MCF 10A (cell line): ENCODE measurements at regions not wholly inside any gene's neighbourhood (a gene's known extent, or its start where the extent isn't known, plus 50 kb on each side); places are given as distances from the start of the nearest gene placed in this dataset.
"Not testable (repeated sequence)": the region's sequence is repeated elsewhere in the genome, so short reads cannot be mapped to it uniquely, and the experiment has no call there.

Experiments
- BruUV-seq: library from RNA; stranded (reverse); fragments of 400-500 nt; replicated peaks from 2 replicates; lab custom pipeline; 2021; lab: Mats Ljungman, UMichigan
- CTCF ChIA-PET: fragments of 300-600 bp; sonication (Branson Sonifier 250); formaldehyde crosslinking; extraction: SDS; loops from one replicate; lab custom pipeline; 2021; ENCODE audit warnings: antibody characterized with exemption, inconsistent platforms; lab: Yijun Ruan, JAX
- POLR2A ChIA-PET: fragments of 300-600, 350-650 bp; sonication (Branson Sonifier 250); formaldehyde crosslinking; extraction: SDS; loops from one replicate; lab custom pipeline; 2020; ENCODE audit warnings: antibody characterized with exemption, inconsistent platforms; lab: Yijun Ruan, JAX
- DNase-seq: peaks from one replicate; pipeline ENCODE4 v3.0.0-alpha.2; 2018; ENCODE audit not compliant: unreplicated experiment
- H3K27ac Mint-ChIP-seq: one replicate; pipeline ENCODE4 v1.8.0; 2022; ENCODE audit warnings: mild to moderate bottlenecking, low read depth, mixed read lengths; ENCODE audit not compliant: unreplicated experiment
- H3K27me3 Mint-ChIP-seq: one replicate; pipeline ENCODE4 v1.8.0; 2022; ENCODE audit warnings: mixed read lengths; ENCODE audit not compliant: insufficient read depth, unreplicated experiment
- H3K36me3 Mint-ChIP-seq: one replicate; pipeline ENCODE4 v1.8.0; 2022; ENCODE audit warnings: mild to moderate bottlenecking, moderate library complexity, mixed read lengths; ENCODE audit not compliant: insufficient read depth, unreplicated experiment
- H3K4me1 Mint-ChIP-seq: one replicate; pipeline ENCODE4 v1.8.0; 2022; ENCODE audit warnings: mixed read lengths; ENCODE audit not compliant: insufficient read depth, unreplicated experiment
- H3K4me3 Mint-ChIP-seq: one replicate; pipeline ENCODE4 v1.8.0; 2022; ENCODE audit warnings: mild to moderate bottlenecking, moderate library complexity, mixed read lengths; ENCODE audit not compliant: unreplicated experiment
- H3K9me3 Mint-ChIP-seq: one replicate; pipeline ENCODE4 v1.8.0; 2022; ENCODE audit warnings: mixed read lengths; ENCODE audit not compliant: unreplicated experiment
- CTCF ChIP-seq: fragments of 200-600 bp; IDR thresholded peaks from one replicate; pipeline ENCODE4 v1.8.0; 2022; ENCODE audit warnings: antibody characterized with exemption, mild to moderate bottlenecking; ENCODE audit not compliant: unreplicated experiment
- intact Hi-C: fragments of 100-400 bp; cut with micrococcal nuclease; formaldehyde crosslinking; loops from 2 replicates; pipeline ENCODE4 v1.14.1; 2022

- CTCF ChIA-PET = interaction anchor here (0.5 kb wide), 1 partner anchor 166 kb away, joined by 3 read pairs; no protein-coding TSS in a partner anchor
- H3K4me1 Mint-ChIP-seq = no peaks in the 10 kb centered on the region
- TF ChIP-seq CTCF = no peak
- POLR2A ChIA-PET = no interaction called here
- intact Hi-C loops = no loop called here
- no peaks in the 10 kb centered on the region for H3K36me3 Mint-ChIP-seq
- H3K4me3 Mint-ChIP-seq = no peak overlapping the region
- H3K9me3 Mint-ChIP-seq = no peaks in the 10 kb centered on the region
- H3K27me3 Mint-ChIP-seq = no peaks in the 10 kb centered on the region
- BruUV-seq = no TSS peak
- DNase-seq = no peak
- H3K27ac Mint-ChIP-seq = no peak overlapping the region
These were observed 935.9 kb downstream of the C4orf33 start for GRCh38 chr4:130031858-130032257.

GRCh38 chr4:130033657-130034056 lies 937.7 kb downstream of the C4orf33 start:
- CTCF ChIA-PET, POLR2A ChIA-PET, H3K4me3 Mint-ChIP-seq, BruUV-seq, H3K9me3 Mint-ChIP-seq, H3K36me3 Mint-ChIP-seq, H3K4me1 Mint-ChIP-seq, intact Hi-C loops, H3K27ac Mint-ChIP-seq, H3K27me3 Mint-ChIP-seq, DNase-seq: not testable (repeated sequence)

DNA sequence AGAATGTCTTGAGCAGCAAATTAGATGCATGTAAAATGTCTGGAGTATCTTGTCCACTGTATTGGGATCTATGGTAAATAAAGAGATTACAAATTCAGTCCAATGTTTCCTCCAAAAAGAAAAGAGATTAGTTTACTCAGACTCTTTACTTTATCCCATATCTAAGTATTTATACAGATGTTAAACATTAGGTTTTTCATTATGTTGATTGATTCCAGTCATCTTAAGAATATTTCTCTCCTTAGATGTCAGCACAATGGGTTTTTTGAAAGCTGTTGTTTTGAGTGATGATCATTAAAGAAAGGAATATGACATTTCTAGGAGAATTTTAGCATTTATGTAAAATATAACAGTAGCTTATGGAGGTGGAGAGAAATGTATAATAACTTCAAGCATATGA lies 938.9 kb downstream of the C4orf33 start:
- BruUV-seq = no TSS peak
- TF ChIP-seq CTCF = no peak
- H3K4me3 Mint-ChIP-seq = no peak overlapping the region
- CTCF ChIA-PET = interaction anchor here (0.6 kb wide), 1 partner anchor 885 kb away, joined by 3 read pairs; no protein-coding TSS in a partner anchor
- H3K27me3 Mint-ChIP-seq = no peaks in the 10 kb centered on the region
- H3K36me3 Mint-ChIP-seq = no peaks in the 10 kb centered on the region
- POLR2A ChIA-PET = interaction anchor here (0.6 to 0.8 kb wide), 3 partner anchors 23 to 799 kb away, joined by 3 to 4 read pairs (median 4); no protein-coding TSS in a partner anchor
- DNase-seq = no peak
- H3K9me3 Mint-ChIP-seq = peaks cover 7% of the 10 kb centered on the region
- intact Hi-C loops = no loop called here
- H3K27ac Mint-ChIP-seq = peak overlapping the region; percentile 54
- no peaks in the 10 kb centered on the region for H3K4me1 Mint-ChIP-seq

- no peaks in the 10 kb centered on the region for H3K4me1 Mint-ChIP-seq
- no peaks in the 10 kb centered on the region for H3K36me3 Mint-ChIP-seq
- ChIA-PET POLR2A (interaction anchor here (0.6 to 0.8 kb wide), 3 partner anchors 22 to 798 kb away, joined by 3 to 4 read pairs (median 4); no protein-coding TSS in a partner anchor), CTCF (interaction anchor here (0.6 kb wide), 1 partner anchor 885 kb away, joined by 3 read pairs; no protein-coding TSS in a partner anchor)
- H3K27me3 Mint-ChIP-seq = no peaks in the 10 kb centered on the region
- peak; percentile 4 for DNase-seq
- H3K27ac Mint-ChIP-seq = peak overlapping the region; percentile 54
- H3K4me3 Mint-ChIP-seq = no peak overlapping the region
- H3K9me3 Mint-ChIP-seq = peaks cover 7% of the 10 kb centered on the region
- intact Hi-C loops = no loop called here
- no TSS peak for BruUV-seq
- TF ChIP-seq CTCF = no peak
These were observed 939.4 kb downstream of the C4orf33 start for GRCh38 chr4:130035391-130035790.

DNA sequence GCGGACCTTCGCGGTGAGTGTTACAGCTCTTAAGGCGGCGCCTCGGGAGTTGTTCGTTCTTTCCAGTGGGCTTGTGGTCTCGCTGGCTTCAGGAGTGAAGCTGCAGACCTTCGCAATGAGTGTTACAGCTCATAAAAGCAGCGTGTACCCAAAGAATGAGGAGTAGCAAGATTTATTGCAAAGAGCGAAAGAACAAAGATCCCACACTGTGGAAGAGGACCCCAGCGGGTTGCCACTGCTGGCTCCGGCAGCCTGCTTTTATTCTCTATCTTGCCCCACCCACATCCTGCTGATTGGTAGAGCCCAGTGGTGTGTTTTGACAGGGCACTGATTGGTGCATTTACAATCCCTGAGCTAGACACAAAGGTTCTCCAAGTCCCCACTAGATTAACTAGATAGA lies 941.9 kb downstream of the C4orf33 start:
- POLR2A ChIA-PET, H3K36me3 Mint-ChIP-seq, DNase-seq, H3K27me3 Mint-ChIP-seq, H3K9me3 Mint-ChIP-seq, H3K4me3 Mint-ChIP-seq, H3K4me1 Mint-ChIP-seq, H3K27ac Mint-ChIP-seq, intact Hi-C loops, BruUV-seq: not testable (repeated sequence)
- CTCF ChIA-PET = interaction anchor here (0.8 to 1.2 kb wide), 2 partner anchors 298 to 545 kb away, joined by 3 read pairs; no protein-coding TSS in a partner anchor

DNA sequence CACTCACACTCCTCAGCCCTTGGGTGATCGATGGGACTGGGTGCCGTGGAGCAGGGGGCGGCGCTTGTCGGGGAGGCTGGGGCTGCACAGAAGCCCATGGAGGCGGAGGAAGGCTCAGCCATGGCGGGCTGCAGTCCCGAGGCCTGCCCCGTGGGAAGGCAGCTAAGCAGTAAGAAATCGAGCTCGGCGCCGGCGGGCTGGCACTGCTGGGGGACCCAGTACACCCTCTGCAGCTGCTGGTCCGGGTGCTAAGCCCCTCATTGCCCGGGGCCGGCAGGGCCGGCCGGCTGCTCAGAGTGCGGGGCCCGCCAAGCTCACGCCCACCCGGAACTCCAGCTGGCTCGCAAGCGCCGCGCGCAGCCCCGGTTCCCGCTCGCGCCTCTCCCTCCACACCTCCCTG lies 942.6 kb downstream of the C4orf33 start:
- H3K4me3 Mint-ChIP-seq, H3K9me3 Mint-ChIP-seq, H3K27ac Mint-ChIP-seq, DNase-seq, H3K36me3 Mint-ChIP-seq, H3K27me3 Mint-ChIP-seq, POLR2A ChIA-PET, intact Hi-C loops, BruUV-seq, H3K4me1 Mint-ChIP-seq: not testable (repeated sequence)
- CTCF ChIA-PET = interaction anchor here (0.6 kb wide), 1 partner anchor 95 kb away, joined by 3 read pairs; no protein-coding TSS in a partner anchor
